ENCODE measurements at regions not wholly inside any gene's neighbourhood (a gene's known extent, or its start where the extent isn't known, plus 50 kb on each side); places are given as distances from the start of the nearest gene placed in this dataset.

DNA sequence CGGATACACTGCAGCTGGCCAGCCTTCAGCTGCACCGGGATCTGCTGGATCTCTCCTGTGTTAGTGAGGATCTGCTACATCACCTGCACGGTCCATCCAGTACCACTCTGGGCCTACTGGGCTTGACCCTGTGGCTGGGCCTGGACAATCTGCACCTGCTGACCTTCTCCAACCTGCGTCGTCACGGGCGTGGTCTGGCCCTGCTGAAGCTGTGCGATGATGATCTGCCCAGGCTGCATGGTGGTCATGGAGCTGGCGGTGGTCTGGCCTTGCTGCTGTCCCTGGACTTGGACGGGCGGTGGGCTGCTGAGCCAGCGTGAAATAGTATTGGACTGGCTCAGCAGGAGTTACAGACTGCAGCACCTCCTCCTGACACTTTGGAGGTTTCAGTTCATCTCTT, 137.1 kb upstream of the GAS1 start:
- no peak for FAIRE-seq
- TF ChIP-seq, protein P1, sequence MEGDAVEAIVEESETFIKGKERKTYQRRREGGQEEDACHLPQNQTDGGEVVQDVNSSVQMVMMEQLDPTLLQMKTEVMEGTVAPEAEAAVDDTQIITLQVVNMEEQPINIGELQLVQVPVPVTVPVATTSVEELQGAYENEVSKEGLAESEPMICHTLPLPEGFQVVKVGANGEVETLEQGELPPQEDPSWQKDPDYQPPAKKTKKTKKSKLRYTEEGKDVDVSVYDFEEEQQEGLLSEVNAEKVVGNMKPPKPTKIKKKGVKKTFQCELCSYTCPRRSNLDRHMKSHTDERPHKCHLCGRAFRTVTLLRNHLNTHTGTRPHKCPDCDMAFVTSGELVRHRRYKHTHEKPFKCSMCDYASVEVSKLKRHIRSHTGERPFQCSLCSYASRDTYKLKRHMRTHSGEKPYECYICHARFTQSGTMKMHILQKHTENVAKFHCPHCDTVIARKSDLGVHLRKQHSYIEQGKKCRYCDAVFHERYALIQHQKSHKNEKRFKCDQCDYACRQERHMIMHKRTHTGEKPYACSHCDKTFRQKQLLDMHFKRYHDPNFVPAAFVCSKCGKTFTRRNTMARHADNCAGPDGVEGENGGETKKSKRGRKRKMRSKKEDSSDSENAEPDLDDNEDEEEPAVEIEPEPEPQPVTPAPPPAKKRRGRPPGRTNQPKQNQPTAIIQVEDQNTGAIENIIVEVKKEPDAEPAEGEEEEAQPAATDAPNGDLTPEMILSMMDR (IDR thresholded peaks at IDR 0.05; ENCODE audit: insufficient read depth, missing control alignments) = no peak
- no peak for DNase-seq (ENCODE audit: insufficient read length, low spot score)

- DNase-seq (ENCODE audit: insufficient read length, low spot score) (no peak), FAIRE-seq (no peak)
- TF ChIP-seq, protein P1 (IDR thresholded peaks at IDR 0.05; ENCODE audit: insufficient read depth, missing control alignments) = no peak
Measured at GRCh38 chr9:87085073-87085472, 137.8 kb upstream of the GAS1 start.

- FAIRE-seq (no peak), DNase-seq (ENCODE audit: insufficient read length, low spot score) (no peak)
- TF ChIP-seq, protein P1 (IDR thresholded peaks at IDR 0.05; ENCODE audit: insufficient read depth, missing control alignments) = no peak
Measured at GRCh38 chr9:87085521-87085920, 138.2 kb upstream of the GAS1 start.

GRCh38 chr9:87086221-87086818, 139.0 kb upstream of the GAS1 start:
- no peak for FAIRE-seq
- TF ChIP-seq, protein P1 (IDR thresholded peaks at IDR 0.05; ENCODE audit: insufficient read depth, missing control alignments) = no peak
- DNase-seq (ENCODE audit: insufficient read length, low spot score) = no peak

- FAIRE-seq = no peak
- TF ChIP-seq, protein P1 (IDR thresholded peaks at IDR 0.05; ENCODE audit: insufficient read depth, missing control alignments) = no peak
- no peak for DNase-seq (ENCODE audit: insufficient read length, low spot score)
Measured at GRCh38 chr9:87087197-87087596, 139.9 kb upstream of the GAS1 start.

GRCh38 chr9:87088192-87088591, 140.9 kb upstream of the GAS1 start:
- DNase-seq (ENCODE audit: insufficient read length, low spot score) = no peak
- no peak for FAIRE-seq
- TF ChIP-seq, protein P1 (IDR thresholded peaks at IDR 0.05; ENCODE audit: insufficient read depth, missing control alignments) = no peak

DNA sequence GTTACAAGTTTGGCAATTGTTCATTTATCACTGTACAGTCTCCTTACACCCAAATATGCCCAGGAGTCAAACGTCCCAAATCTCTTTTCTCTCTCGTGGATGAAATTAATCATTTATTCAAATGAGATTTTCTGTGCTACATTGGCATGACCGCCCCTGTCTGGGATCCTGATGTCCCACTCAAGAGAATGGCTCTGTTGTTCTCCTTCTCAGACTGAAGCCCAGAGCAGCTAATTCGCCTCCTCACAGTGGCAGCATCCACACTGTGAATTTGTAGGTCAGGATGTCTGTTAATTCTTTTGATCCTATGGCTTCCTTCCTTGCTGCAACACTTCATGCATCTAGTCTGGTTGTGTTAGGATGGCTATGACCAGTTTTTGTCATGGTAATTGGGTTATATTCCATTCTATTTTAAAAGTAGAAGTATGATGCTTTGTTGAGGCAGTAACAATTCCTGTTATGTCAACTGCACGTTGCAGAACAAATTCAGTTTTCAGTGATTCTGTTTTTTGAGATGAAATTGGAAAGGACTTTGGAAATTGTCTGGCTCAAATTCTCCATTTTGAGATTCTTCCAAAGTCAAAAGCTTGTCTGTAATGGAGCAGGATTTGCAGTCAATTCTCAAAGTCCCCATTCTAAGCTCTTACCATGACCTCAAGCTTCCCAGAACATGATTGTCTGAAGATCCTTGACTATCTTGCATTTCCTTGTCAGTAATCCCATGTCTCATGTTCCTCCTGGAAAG, 141.5 kb upstream of the GAS1 start:
- TF ChIP-seq, protein P1 (IDR thresholded peaks at IDR 0.05; ENCODE audit: insufficient read depth, missing control alignments) = no peak
- FAIRE-seq = no peak
- DNase-seq (ENCODE audit: insufficient read length, low spot score) = no peak
